ENCODE measurements at regions not wholly inside any gene's neighbourhood (a gene's known extent, or its start where the extent isn't known, plus 50 kb on each side); places are given as distances from the start of the nearest gene placed in this dataset.
"Not testable (repeated sequence)": the region's sequence is repeated elsewhere in the genome, so short reads cannot be mapped to it uniquely, and the experiment has no call there.

GRCh38 chr4:33626221-33626620, 2618.1 kb downstream of the ARAP2 start:
- no peak for DNase-seq

GRCh38 chr4:33628296-33628695, 2616.0 kb downstream of the ARAP2 start:
- no peak for DNase-seq

DNA sequence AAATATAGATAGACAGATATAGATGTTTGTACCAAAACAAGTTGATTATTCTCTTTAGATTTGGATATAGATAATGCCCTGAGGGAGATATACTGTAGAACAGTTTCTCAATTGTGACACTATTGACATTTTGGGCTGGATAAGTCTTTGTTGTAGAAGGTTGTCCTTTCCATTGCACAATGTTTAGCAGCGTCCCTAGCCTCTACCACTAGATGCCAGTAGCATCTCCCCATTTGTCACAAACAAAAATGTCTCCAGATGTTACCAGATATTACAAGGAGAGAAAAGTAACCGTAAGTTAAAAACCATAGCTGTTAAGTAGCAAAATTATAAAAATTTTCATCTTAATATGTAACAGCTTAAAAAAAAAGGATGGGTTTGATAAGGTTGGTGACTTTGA, 2595.3 kb downstream of the ARAP2 start:
- no peak for DNase-seq

DNA sequence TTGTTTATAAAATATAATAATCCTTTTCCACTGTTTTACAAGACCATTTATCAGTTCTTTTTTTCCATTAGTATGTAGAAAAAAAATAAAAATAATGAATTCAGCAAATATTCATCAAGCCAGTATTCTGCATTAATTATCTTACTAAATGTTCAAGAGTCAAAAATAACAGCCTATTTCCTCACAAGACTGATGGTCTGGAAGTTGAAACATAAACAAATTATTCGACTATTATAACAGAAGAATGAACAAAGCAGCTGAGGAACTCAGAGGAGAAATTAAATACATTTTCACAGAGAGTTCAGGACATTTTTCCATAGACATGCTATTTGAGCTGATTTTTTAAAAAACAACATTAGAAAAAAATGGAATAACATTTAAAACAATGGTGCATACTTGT, 2594.8 kb downstream of the ARAP2 start:
- no peak for DNase-seq

DNA sequence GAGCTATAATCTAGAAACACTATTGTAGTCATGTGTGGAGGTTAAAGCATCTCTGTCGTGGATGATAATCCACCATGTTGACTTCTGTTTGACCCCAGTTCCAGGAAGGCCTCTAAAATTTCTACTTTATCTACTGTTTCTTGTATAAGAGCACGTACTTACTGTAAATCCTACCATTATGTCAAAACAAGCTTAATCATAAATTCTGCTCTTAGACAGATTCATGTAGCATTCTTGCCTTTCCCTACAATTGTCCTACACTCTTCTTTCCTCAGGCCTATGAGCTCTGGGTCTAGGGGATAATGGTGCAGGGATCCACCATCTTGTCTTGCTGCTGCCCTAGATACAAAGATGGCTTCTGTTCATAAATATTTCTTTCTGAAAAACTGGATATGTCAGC, 2594.3 kb downstream of the ARAP2 start:
- no peak for DNase-seq

- DNase-seq, result no peak
Observed at GRCh38 chr4:33658971-33659370, 2585.3 kb downstream of the ARAP2 start.

GRCh38 chr4:33661636-33662035, 2582.7 kb downstream of the ARAP2 start:
- no peak for DNase-seq

GRCh38 chr4:33685939-33686338, 2558.4 kb downstream of the ARAP2 start:
- DNase-seq, result no peak

GRCh38 chr4:33696041-33696440, 2548.3 kb downstream of the ARAP2 start:
- DNase-seq, result no peak

- DNase-seq, result no peak
Observed at GRCh38 chr4:33696586-33696985, 2547.7 kb downstream of the ARAP2 start.

GRCh38 chr4:33709247-33709646, 2535.1 kb downstream of the ARAP2 start:
- DNase-seq, result no peak

GRCh38 chr4:33711826-33712225, 2532.5 kb downstream of the ARAP2 start:
- DNase-seq, result no peak

- DNase-seq, result no peak
Observed at GRCh38 chr4:33714971-33715370, 2529.3 kb downstream of the ARAP2 start.

DNA sequence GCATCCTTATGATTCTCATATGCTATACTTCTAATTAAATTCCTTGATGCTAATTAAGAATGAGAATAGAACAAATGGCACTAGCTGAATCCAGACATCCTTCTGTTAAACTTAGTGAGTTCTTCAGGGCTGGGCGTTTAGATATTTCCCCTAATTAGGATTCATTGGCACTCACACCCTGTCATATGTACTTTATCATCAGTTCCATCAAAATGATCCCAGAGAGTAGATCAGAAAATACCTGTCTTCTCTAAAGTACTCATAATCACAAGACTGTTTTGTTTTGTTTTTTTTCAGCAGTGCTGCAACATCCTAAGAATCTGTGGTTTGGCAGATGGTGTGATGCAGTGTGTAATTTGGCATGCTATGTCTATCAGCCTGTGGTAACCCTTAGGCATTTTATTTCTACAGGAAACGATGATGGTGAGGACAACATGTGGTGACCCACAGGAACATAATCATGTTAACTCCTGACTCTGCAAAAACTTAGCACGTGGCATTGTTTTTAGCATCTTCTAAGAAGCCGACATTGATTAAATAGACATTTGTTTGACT, 2528.4 kb downstream of the ARAP2 start:
- DNase-seq, result no peak

- no peak for DNase-seq
Observed at GRCh38 chr4:33722254-33722653, 2522.1 kb downstream of the ARAP2 start.

GRCh38 chr4:33722800-33723516, 2521.4 kb downstream of the ARAP2 start:
- no peak for DNase-seq

DNA sequence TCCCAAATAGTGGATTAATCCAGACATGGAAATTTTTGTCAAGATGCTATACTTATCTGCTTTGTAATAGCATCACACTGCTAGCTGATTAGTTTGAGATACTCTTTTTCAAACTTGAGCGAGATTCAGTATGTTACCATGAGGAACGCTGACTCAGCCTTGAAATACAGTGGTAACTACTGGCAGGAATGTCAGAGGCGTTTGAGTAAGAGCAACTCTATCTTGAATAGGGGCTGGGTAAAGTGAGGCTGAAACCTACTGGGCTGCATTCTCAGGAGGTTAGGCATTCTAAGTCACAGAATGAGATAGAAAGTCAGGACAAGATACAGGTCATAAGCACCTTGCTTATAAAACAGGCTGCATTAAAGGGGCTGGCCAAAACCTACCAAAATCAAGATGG, 2519.6 kb downstream of the ARAP2 start:
- no peak for DNase-seq

- DNase-seq, result no peak
Observed at GRCh38 chr4:33725861-33726260, 2518.5 kb downstream of the ARAP2 start.

DNA sequence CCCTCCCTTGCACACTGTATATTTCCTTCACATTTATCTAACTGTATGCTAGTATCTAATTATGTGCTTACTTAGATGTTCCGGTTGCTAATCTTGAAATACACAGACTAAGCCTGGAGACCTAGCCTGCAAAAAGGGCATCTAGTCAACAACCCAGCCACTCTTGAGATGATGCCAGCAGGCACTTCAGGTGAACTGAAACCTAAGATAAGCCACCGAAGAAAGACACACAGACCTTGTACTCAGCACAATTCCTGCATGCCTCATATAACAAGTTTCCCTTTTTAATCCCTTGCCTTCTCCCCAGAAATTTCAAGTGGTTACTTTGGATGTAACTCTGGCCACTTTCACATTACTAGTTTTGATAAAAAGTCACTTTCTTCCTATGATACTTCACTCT, 2506.6 kb downstream of the ARAP2 start:
- DNase-seq, result no peak

- no peak for DNase-seq
Observed at GRCh38 chr4:33739884-33740632, 2504.3 kb downstream of the ARAP2 start.

DNA sequence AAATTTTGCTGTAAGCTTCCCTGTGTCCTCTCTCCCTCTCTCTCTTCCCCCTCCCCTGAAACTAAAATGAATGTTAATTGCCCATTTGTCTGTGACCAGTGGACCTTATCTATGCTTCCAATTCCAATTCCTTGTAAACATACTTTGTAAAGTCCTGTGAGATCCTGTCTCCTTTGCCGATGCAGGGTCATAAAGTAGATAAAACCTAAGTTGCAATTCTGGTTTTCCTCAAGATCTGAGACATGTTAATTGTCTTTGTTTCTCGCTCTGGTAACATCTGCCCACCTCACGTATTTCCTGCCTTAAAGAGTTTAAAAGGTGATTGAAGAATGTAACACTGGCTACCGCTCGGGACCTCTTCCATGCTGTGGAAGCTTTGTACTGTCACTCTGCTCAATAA, 2503.4 kb downstream of the ARAP2 start:
- not testable (repeated sequence) for DNase-seq

DNA sequence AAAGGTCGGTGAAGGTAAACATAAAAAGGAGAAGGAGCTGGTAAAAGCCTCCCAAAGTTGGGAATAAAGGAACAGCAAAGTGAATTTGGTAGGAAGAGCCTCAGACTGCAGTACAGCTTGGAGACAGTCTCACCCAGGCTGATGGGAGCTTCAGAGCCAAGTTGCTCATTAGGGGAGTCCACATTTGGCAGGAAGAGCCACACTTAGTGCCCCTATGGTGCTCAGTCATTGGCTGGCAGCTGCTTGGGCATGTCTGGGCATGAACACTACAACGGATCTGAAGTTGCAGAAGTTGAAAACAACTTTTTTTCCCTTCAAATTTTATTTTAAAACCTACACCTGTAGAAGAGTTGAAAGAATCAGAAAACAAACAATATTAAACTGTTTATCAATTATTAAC, 2497.3 kb downstream of the ARAP2 start:
- no peak for DNase-seq

GRCh38 chr4:33751050-33751449, 2493.3 kb downstream of the ARAP2 start:
- no peak for DNase-seq

- no peak for DNase-seq
Observed at GRCh38 chr4:33772582-33772981, 2471.7 kb downstream of the ARAP2 start.
